GM12878 (cell line): ENCODE measurements at regions not wholly inside any gene's neighbourhood (a gene's known extent, or its start where the extent isn't known, plus 50 kb on each side); places are given as distances from the start of the nearest gene placed in this dataset.

ENCODE experiments used
- ATAC-seq: fragments of 200-7000 bp; cut with Tn5 transposase; 3 replicates; pipeline ENCODE4 v1.9.1; 2020; ENCODE audit warnings: mild to moderate bottlenecking, moderate library complexity
- BruUV-seq: library from RNA; stranded (reverse); fragments of 400-500 nt; replicated peaks from 2 replicates; lab custom pipeline; 2021; lab: Mats Ljungman, UMichigan
- CTCF ChIA-PET: fragments of 300-600 bp; sonication (Branson Sonifier 250); formaldehyde crosslinking; extraction: SDS; loops from one replicate; lab custom pipeline; 2021; ENCODE audit warnings: inconsistent platforms; lab: Yijun Ruan, JAX
- POLR2A ChIA-PET: fragments of 350-600 bp; formaldehyde crosslinking; extraction: SDS; loops from one replicate; lab custom pipeline; 2021; ENCODE audit warnings: inconsistent platforms; lab: Charles Lee
- RAD21 ChIA-PET: fragments of 300-600 bp; sonication (Branson Sonifier 250); formaldehyde crosslinking; loops from one replicate; lab custom pipeline; 2023; ENCODE audit warnings: antibody characterized with exemption; ENCODE audit not compliant: unreplicated experiment; lab: Charles Lee
- SMC1A ChIA-PET: fragments of 300-600 bp; sonication (Branson Sonifier 250); formaldehyde crosslinking; loops from one replicate; lab custom pipeline; 2023; ENCODE audit not compliant: unreplicated experiment, uncharacterized antibody; lab: Charles Lee
- DNase-seq: peaks from one replicate; pipeline ENCODE4 v3.0.0-alpha.2; 2011; ENCODE audit warnings: low read depth, low spot score
- FAIRE-seq: peaks from 3 replicates; lab custom pipeline; 2011; peaks lifted over from hg19 to GRCh38; lab: Jason Lieb, UNC
- H2AFZ ChIP-seq: 2 replicates; pipeline ENCODE4 v1.6.0; 2011; ENCODE audit warnings: low read depth, low read length, control low read depth; ENCODE audit not compliant: control insufficient read depth
- H3K27ac ChIP-seq: 2 replicates; pipeline ENCODE4 v1.5.1; 2011; ENCODE audit warnings: control low read depth; ENCODE audit not compliant: control insufficient read depth, insufficient read depth
- H3K27me3 ChIP-seq, 2 experiments: replicated peaks in 1 of 2; 2 replicates each; pipeline versions ENCODE4 v1.6.0 to v1.6.1; 2011; ENCODE audit warnings: low read length in 1 of 2; ENCODE audit not compliant: control insufficient read depth in 2 of 2, insufficient read depth in 2 of 2
- H3K36me3 ChIP-seq, 2 experiments: 2 replicates each; pipeline ENCODE4 v1.5.1; 2011; ENCODE audit warnings: low read length in 1 of 2; ENCODE audit not compliant: control insufficient read depth in 2 of 2, insufficient read depth in 2 of 2
- H3K4me1 ChIP-seq: 2 replicates; pipeline ENCODE4 v1.6.1; 2011; ENCODE audit warnings: mild to moderate bottlenecking, low read length, moderate library complexity, mixed read lengths; ENCODE audit not compliant: control insufficient read depth, insufficient read depth
- H3K4me2 ChIP-seq: 2 replicates; pipeline ENCODE4 v1.6.0; 2011; ENCODE audit warnings: control low read depth; ENCODE audit not compliant: control insufficient read depth, insufficient read depth
- H3K4me3 ChIP-seq: fragments of 200-600 bp; sonication (generic); 2 replicates; pipeline ENCODE4 v1.5.1; 2016
- H3K79me2 ChIP-seq: 2 replicates; pipeline ENCODE4 v1.6.0; 2011; ENCODE audit warnings: low read length; ENCODE audit not compliant: control insufficient read depth, insufficient read depth
- H3K9ac ChIP-seq: 2 replicates; pipeline ENCODE4 v1.8.0; 2011; ENCODE audit warnings: low read length, control low read depth, mixed read lengths; ENCODE audit not compliant: control insufficient read depth, insufficient read depth
- H3K9me3 ChIP-seq: replicated peaks from 3 replicates; pipeline ENCODE4 v1.5.1; 2011; ENCODE audit warnings: mild to moderate bottlenecking, low read length; ENCODE audit not compliant: control insufficient read depth, insufficient read depth
- H4K20me1 ChIP-seq: 2 replicates; pipeline ENCODE4 v1.6.0; 2011; ENCODE audit not compliant: control insufficient read depth, insufficient read depth
- ATF3 ChIP-seq: IDR thresholded peaks from 2 replicates; pipeline ENCODE4 v1.6.1; 2011; ENCODE audit warnings: low read depth, mild to moderate bottlenecking, low read length, moderate library complexity, borderline replicate concordance; ENCODE audit errors: extremely low read depth
- BCL3 ChIP-seq: IDR thresholded peaks from 2 replicates; pipeline ENCODE4 v1.6.1; 2011; ENCODE audit warnings: borderline replicate concordance, low read depth, mild to moderate bottlenecking, moderate library complexity, low read length; ENCODE audit not compliant: insufficient read depth, poor library complexity, severe bottlenecking
- CUX1 ChIP-seq: IDR thresholded peaks from 2 replicates; pipeline ENCODE4 v1.6.1; 2012; ENCODE audit warnings: improper control_type of control experiment, low read depth, low read length; ENCODE audit not compliant: insufficient replicate concordance
- POLR2AphosphoS2 ChIP-seq: IDR thresholded peaks from 2 replicates; pipeline ENCODE4 v1.6.1; 2011; ENCODE audit warnings: low read depth, mild to moderate bottlenecking, low read length, improper control_type of control experiment, moderate library complexity
- POLR2AphosphoS5 ChIP-seq: IDR thresholded peaks from 2 replicates; pipeline ENCODE4 v1.6.1; 2011; ENCODE audit warnings: mild to moderate bottlenecking, low read length, inconsistent platforms
- SMC3 ChIP-seq: IDR thresholded peaks from 2 replicates; pipeline ENCODE4 v1.6.1; 2011; ENCODE audit warnings: low read length, improper control_type of control experiment, borderline replicate concordance
- TARDBP ChIP-seq: IDR thresholded peaks from 2 replicates; pipeline ENCODE4 v1.6.1; 2016; ENCODE audit warnings: borderline replicate concordance
- TBL1XR1 ChIP-seq: IDR thresholded peaks from 2 replicates; pipeline ENCODE4 v1.6.1; 2012; ENCODE audit warnings: low read depth, low read length, improper control_type of control experiment
- ZBTB11 ChIP-seq: fragments of 450-650 bp; formaldehyde crosslinking; IDR thresholded peaks from 2 replicates; pipeline ENCODE4 v1.5.0; 2022; ENCODE audit warnings: mild to moderate bottlenecking, missing genetic modification characterization
- ZNF274 ChIP-seq: IDR thresholded peaks from one replicate; pipeline ENCODE4 v1.8.0; 2011; ENCODE audit not compliant: insufficient read length, insufficient read depth
- WGBS: methylation state at CpG from one replicate; pipeline ENCODE4 v1.1.6; 2016; ENCODE audit warnings: low lambda C conversion rate; ENCODE audit not compliant: insufficient replicate concordance, insufficient coverage; ENCODE audit errors: missing lambda C conversion rate; 5-methylcytosine and 5-hydroxymethylcytosine counted together
- in situ Hi-C: fragments of 300-500 bp; cut with MboI; formaldehyde crosslinking; loops from 9 replicates; pipeline ENCODE4 v1.14.3; 2018; ENCODE audit warnings: mixed read lengths
- intact Hi-C: fragments of 100-400 bp; cut with micrococcal nuclease; formaldehyde crosslinking; loops from one replicate; pipeline ENCODE4 v1.14.2; 2022; ENCODE audit not compliant: unreplicated experiment
- TF ChIP-seq, protein P1 (sequence below): fragments of 150-350 bp; IDR thresholded peaks from 2 replicates; pipeline ENCODE4 v1.6.1; 2014; ENCODE audit warnings: mild to moderate bottlenecking, low read depth, low read length

GRCh38 chr3:135869439-135870105 is 96.0 kb upstream of the PPP2R3A start:
- Histone ChIP-seq H2AFZ (no peak overlapping the region), H3K9me3 (no peaks in the 10 kb centered on the region; the same call in 2 of the 3 replicates), H3K27me3 (no peaks in the 10 kb centered on the region), H3K9ac (no peak overlapping the region), H3K36me3 (no peaks in the 10 kb centered on the region), H4K20me1 (no peaks in the 10 kb centered on the region), H3K4me2 (no peak overlapping the region), H3K4me1 (no peaks in the 10 kb centered on the region), H3K4me3 (no peak overlapping the region), H3K27ac (no peak overlapping the region), H3K79me2 (no peaks in the 10 kb centered on the region)
- intact Hi-C loops = no loop called here
- ChIA-PET POLR2A (no interaction called here), RAD21 (no interaction called here), SMC1A (no interaction called here), CTCF (interaction anchor here (0.6 kb wide), 1 partner anchor 733 kb away, joined by 3 read pairs; no protein-coding TSS in a partner anchor)
- FAIRE-seq (no peak), ATAC-seq (no peak), DNase-seq (no peak)
- in situ Hi-C loops = no loop called here
- BruUV-seq = no TSS peak
- WGBS = 0% methylated on average over 2 of the region's 2 CpGs
- TF ChIP-seq POLR2AphosphoS5 (no peak), POLR2AphosphoS2 (no peak), TBL1XR1 (no peak), SMC3 (no peak), CUX1 (no peak), ZNF274 (no peak), ATF3 (no peak), TARDBP (no peak), ZBTB11 (no peak), BCL3 (no peak)
- TF ChIP-seq, protein P1, sequence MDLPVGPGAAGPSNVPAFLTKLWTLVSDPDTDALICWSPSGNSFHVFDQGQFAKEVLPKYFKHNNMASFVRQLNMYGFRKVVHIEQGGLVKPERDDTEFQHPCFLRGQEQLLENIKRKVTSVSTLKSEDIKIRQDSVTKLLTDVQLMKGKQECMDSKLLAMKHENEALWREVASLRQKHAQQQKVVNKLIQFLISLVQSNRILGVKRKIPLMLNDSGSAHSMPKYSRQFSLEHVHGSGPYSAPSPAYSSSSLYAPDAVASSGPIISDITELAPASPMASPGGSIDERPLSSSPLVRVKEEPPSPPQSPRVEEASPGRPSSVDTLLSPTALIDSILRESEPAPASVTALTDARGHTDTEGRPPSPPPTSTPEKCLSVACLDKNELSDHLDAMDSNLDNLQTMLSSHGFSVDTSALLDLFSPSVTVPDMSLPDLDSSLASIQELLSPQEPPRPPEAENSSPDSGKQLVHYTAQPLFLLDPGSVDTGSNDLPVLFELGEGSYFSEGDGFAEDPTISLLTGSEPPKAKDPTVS = no peak
